HG02943 (cell line): ENCODE measurements at regions not wholly inside any gene's neighbourhood (a gene's known extent, or its start where the extent isn't known, plus 50 kb on each side); places are given as distances from the start of the nearest gene placed in this dataset.
"Not testable (repeated sequence)": the region's sequence is repeated elsewhere in the genome, so short reads cannot be mapped to it uniquely, and the experiment has no call there.

Source experiments
- ATAC-seq: cut with Tn5 transposase; IDR thresholded peaks from one replicate; pipeline ENCODE4 v1.9.1; 2021; ENCODE audit warnings: mild to moderate bottlenecking, low read depth, moderate library complexity; ENCODE audit not compliant: unreplicated experiment

- ATAC-seq = no peak
These were observed 92.3 kb downstream of the BLID start for GRCh38 chr11:122023614-122024250.

- ATAC-seq = no peak
These were observed 93.4 kb downstream of the BLID start for GRCh38 chr11:122022646-122023045.

GRCh38 chr11:122020902-122021301 lies 95.1 kb downstream of the BLID start:
- ATAC-seq = no peak

- no peak for ATAC-seq
These were observed 95.9 kb downstream of the BLID start for GRCh38 chr11:122019908-122020694.

GRCh38 chr11:122007601-122008071 lies 108.4 kb downstream of the BLID start:
- ATAC-seq = no peak

- ATAC-seq = no peak
These were observed 111.6 kb downstream of the BLID start for GRCh38 chr11:122004446-122004845.

GRCh38 chr11:122002926-122003325 lies 113.1 kb downstream of the BLID start:
- ATAC-seq = no peak

- ATAC-seq = no peak
These were observed 114.0 kb downstream of the BLID start for GRCh38 chr11:122002047-122002446.

- ATAC-seq = no peak
These were observed 116.4 kb downstream of the BLID start for GRCh38 chr11:121999651-122000050.

GRCh38 chr11:121996574-121996973 lies 119.4 kb downstream of the BLID start:
- ATAC-seq = no peak

- ATAC-seq = no peak
These were observed 132.1 kb downstream of the BLID start for GRCh38 chr11:121983901-121984300.

GRCh38 chr11:121977914-121978313 lies 138.1 kb downstream of the BLID start:
- ATAC-seq = not testable (repeated sequence)

- no peak for ATAC-seq
These were observed 147.4 kb downstream of the BLID start for GRCh38 chr11:121968638-121969037.

GRCh38 chr11:121967131-121967704 lies 148.8 kb downstream of the BLID start:
- ATAC-seq = no peak

- ATAC-seq = no peak
These were observed 150.7 kb downstream of the BLID start for GRCh38 chr11:121965330-121965729.

GRCh38 chr11:121964591-121964990 lies 151.4 kb downstream of the BLID start:
- ATAC-seq = no peak

GRCh38 chr11:121963846-121964245 lies 152.2 kb downstream of the BLID start:
- ATAC-seq = not testable (repeated sequence)

GRCh38 chr11:121961321-121961801 lies 154.7 kb downstream of the BLID start:
- ATAC-seq = no peak

- ATAC-seq = no peak
These were observed 157.1 kb downstream of the BLID start for GRCh38 chr11:121958971-121959325.

- no peak for ATAC-seq
These were observed 157.6 kb downstream of the BLID start for GRCh38 chr11:121958323-121958970.

GRCh38 chr11:121953122-121953521 lies 162.9 kb downstream of the BLID start:
- no peak for ATAC-seq
